Bronchial epithelial cell (primary cell): ENCODE measurements at regions not wholly inside any gene's neighbourhood (a gene's known extent, or its start where the extent isn't known, plus 50 kb on each side); places are given as distances from the start of the nearest gene placed in this dataset.

Source experiments
- DNase-seq: peaks from one replicate; pipeline ENCODE4 v3.0.0-alpha.2; 2010; ENCODE audit warnings: low read depth
- FAIRE-seq: peaks from 2 replicates; lab custom pipeline; 2011; peaks lifted over from hg19 to GRCh38; lab: Jason Lieb, UNC
- H3K27me3 ChIP-seq: 2 replicates; pipeline ENCODE4 v1.5.1; 2011; ENCODE audit warnings: low read length; ENCODE audit not compliant: control insufficient read depth, insufficient read depth
- H3K36me3 ChIP-seq: 2 replicates; pipeline ENCODE4 v1.5.1; 2011; ENCODE audit warnings: low read length; ENCODE audit not compliant: control insufficient read depth, insufficient read depth
- H3K4me3 ChIP-seq: 2 replicates; pipeline ENCODE4 v1.5.1; 2011; ENCODE audit warnings: mild to moderate bottlenecking, low read depth, low read length, control low read depth
- CTCF ChIP-seq: IDR thresholded peaks from 2 replicates; pipeline ENCODE4 v1.5.1; 2011; ENCODE audit warnings: mild to moderate bottlenecking, moderate library complexity, low read length, control low read depth, inconsistent platforms; ENCODE audit not compliant: insufficient read depth, severe bottlenecking

- no peak for TF ChIP-seq CTCF
- no peaks in the 10 kb centered on the region for H3K36me3 ChIP-seq
- no peak for DNase-seq
- no peaks in the 10 kb centered on the region for H3K27me3 ChIP-seq
- no peak for FAIRE-seq
- no peak overlapping the region for H3K4me3 ChIP-seq
Observed at GRCh38 chr20:51876313-51876940, 74.1 kb upstream of the SALL4 start.

DNA sequence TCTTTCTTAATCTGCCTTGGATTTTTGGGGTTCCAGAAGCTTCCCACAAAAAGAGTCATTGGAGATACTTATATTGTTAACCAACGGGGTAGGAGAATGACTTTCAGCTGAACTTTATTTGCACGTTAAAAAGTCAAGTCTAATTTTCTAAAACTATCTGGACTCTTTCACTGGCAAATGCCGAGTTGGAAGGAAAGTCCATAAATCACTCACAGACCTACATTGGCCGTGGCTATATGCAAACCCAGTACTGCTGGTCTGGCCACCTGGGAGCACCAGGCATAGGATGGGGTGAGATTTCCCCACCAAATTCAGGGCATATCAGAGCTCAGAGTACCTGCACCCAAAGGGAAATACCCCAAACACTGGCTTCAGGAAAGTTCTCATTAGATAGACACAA is 71.3 kb upstream of the SALL4 start:
- H3K27me3 ChIP-seq, result no peaks in the 10 kb centered on the region
- H3K4me3 ChIP-seq, result no peak overlapping the region
- FAIRE-seq, result no peak
- DNase-seq, result no peak
- no peaks in the 10 kb centered on the region for H3K36me3 ChIP-seq
- TF ChIP-seq CTCF, result no peak

DNA sequence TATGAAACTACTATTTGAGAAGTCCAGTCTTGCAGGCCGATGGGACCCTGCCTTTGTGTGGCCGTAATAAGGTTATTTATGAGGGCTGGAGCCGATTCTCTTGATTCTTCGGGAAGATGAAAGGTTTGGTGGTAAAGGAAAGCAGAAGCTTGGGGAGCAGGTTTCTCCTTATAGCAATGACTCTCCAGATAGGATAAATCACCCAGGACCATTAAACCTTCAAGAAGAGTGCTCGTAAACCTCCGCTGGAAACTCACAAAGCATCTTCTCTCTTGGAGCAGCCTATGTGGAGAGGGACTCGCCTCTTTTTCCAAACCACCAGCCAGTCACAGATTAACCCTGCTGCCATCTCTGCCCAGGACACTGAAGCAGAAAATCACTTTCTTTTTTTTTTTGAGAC is 69.6 kb upstream of the SALL4 start:
- DNase-seq, result no peak
- Histone ChIP-seq H3K36me3 (no peaks in the 10 kb centered on the region), H3K27me3 (no peaks in the 10 kb centered on the region), H3K4me3 (no peak overlapping the region)
- no peak for TF ChIP-seq CTCF
- FAIRE-seq, result no peak

- Histone ChIP-seq H3K36me3 (no peaks in the 10 kb centered on the region), H3K27me3 (no peaks in the 10 kb centered on the region), H3K4me3 (no peak overlapping the region)
- DNase-seq, result no peak
- no peak for FAIRE-seq
- TF ChIP-seq CTCF, result no peak
Observed at GRCh38 chr20:51869002-51869401, 66.7 kb upstream of the SALL4 start.

- FAIRE-seq, result no peak
- no peak for DNase-seq
- Histone ChIP-seq H3K36me3 (no peaks in the 10 kb centered on the region), H3K4me3 (no peak overlapping the region), H3K27me3 (no peaks in the 10 kb centered on the region)
- TF ChIP-seq CTCF, result no peak
Observed at GRCh38 chr20:51867251-51867650, 64.9 kb upstream of the SALL4 start.

- FAIRE-seq (no peak), DNase-seq (no peak)
- H3K4me3 ChIP-seq, result no peak overlapping the region
- H3K36me3 ChIP-seq, result no peaks in the 10 kb centered on the region
- TF ChIP-seq CTCF, result no peak
- no peaks in the 10 kb centered on the region for H3K27me3 ChIP-seq
Observed at GRCh38 chr20:51864967-51865366, 62.6 kb upstream of the SALL4 start.
